Thymus (tissue), 11 donors: ENCODE measurements at regions not wholly inside any gene's neighbourhood (a gene's known extent, or its start where the extent isn't known, plus 50 kb on each side); places are given as distances from the start of the nearest gene placed in this dataset.

Source experiments
- DNase-seq, 9 donors: peaks; one replicate each; pipeline ENCODE4 v3.0.0-alpha.2; 2013; ENCODE audit warnings: low spot score in 9 of 9, low read depth in 6 of 9, missing footprints in 1 of 9
- H3K27ac ChIP-seq, 2 donors: one replicate each; pipeline ENCODE4 v1.5.1; 2013; ENCODE audit warnings: control low read depth in 1 of 2, low read depth in 1 of 2, low read length in 1 of 2, mild to moderate bottlenecking in 1 of 2, moderate library complexity in 1 of 2
- H3K27me3 ChIP-seq, 2 donors: one replicate each; pipeline ENCODE4 v1.5.1; 2013; ENCODE audit warnings: low read length in 1 of 2; ENCODE audit not compliant: control insufficient read depth in 2 of 2, insufficient read depth in 1 of 2
- H3K36me3 ChIP-seq, 2 donors: one replicate each; pipeline ENCODE4 v1.5.1; 2013; ENCODE audit warnings: low read length in 1 of 2, mild to moderate bottlenecking in 1 of 2, moderate library complexity in 1 of 2; ENCODE audit not compliant: control insufficient read depth in 2 of 2, insufficient read depth in 2 of 2
- H3K4me1 ChIP-seq, 2 donors: one replicate each; pipeline ENCODE4 v1.5.1; 2013; ENCODE audit warnings: low read length in 2 of 2; ENCODE audit not compliant: control insufficient read depth in 2 of 2, insufficient read depth in 2 of 2
- H3K4me3 ChIP-seq, 2 donors: one replicate each; pipeline ENCODE4 v1.5.1; 2013; ENCODE audit warnings: low read length in 2 of 2, control low read depth in 1 of 2, mild to moderate bottlenecking in 1 of 2
- H3K9me3 ChIP-seq, 2 donors: one replicate each; pipeline ENCODE4 v1.5.1; 2013; ENCODE audit warnings: low read length in 1 of 2, mild to moderate bottlenecking in 1 of 2; ENCODE audit not compliant: control insufficient read depth in 2 of 2, insufficient read depth in 1 of 2
- WGBS: extraction: QIAGEN DNeasy Blood & Tissue Kit; methylation state at CpG from one replicate; pipeline ENCODE4 v1.1.7; 2013; 5-methylcytosine and 5-hydroxymethylcytosine counted together
- donor health status: healthy.

DNA sequence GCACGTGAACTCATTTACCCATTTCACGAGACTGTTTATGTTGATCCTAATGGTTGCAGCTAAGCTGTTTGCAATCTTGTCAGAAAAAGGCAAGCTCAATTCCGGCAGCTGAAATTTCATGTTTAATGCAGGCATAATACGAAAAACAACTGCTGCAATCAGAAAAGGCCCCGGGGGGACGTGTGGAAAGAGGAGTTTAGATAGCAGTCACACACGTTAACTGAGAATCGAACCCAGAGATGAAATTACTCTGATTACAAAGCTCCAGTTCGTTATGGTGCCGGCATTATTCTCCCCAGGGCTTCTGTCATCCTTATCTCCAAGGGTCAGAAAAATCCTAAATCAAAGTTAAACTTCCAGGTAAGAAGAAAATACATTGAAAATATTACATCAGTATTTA is 79.9 kb upstream of the MYT1L start:
- no peak for DNase-seq
- no peaks in the 10 kb centered on the region for H3K27me3 ChIP-seq
- 91% methylated on average over 10 of the region's 10 CpGs for WGBS
- no peak overlapping the region for H3K27ac ChIP-seq
- no peak overlapping the region for H3K4me3 ChIP-seq
- no peaks in the 10 kb centered on the region for H3K9me3 ChIP-seq
- H3K36me3 ChIP-seq = no peaks in the 10 kb centered on the region
- no peaks in the 10 kb centered on the region for H3K4me1 ChIP-seq

DNA sequence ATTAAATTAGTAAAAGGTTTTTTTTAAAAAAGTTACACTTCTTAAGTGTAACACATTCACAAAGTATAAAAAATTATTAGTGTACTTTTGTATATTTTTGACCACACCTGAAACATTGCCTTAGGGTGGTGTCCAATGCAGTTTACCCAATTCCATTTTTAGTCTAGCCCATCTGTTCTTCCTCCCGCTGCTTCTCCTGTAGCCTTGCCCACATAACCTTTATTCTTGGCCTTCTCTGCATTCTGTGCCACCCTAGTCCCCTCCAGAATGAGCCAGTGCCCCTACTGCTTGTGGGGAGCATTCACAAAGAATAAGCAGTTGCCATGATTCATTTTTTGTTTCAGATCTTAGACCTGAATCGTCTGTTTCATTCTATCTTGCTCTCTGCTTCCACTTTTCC is 78.4 kb upstream of the MYT1L start:
- Histone ChIP-seq H3K27ac (no peak overlapping the region), H3K9me3 (no peaks in the 10 kb centered on the region), H3K36me3 (no peaks in the 10 kb centered on the region), H3K4me1 (no peaks in the 10 kb centered on the region), H3K4me3 (no peak overlapping the region), H3K27me3 (no peaks in the 10 kb centered on the region)
- 87% methylated on average over 2 of the region's 2 CpGs for WGBS
- no peak for DNase-seq

DNA sequence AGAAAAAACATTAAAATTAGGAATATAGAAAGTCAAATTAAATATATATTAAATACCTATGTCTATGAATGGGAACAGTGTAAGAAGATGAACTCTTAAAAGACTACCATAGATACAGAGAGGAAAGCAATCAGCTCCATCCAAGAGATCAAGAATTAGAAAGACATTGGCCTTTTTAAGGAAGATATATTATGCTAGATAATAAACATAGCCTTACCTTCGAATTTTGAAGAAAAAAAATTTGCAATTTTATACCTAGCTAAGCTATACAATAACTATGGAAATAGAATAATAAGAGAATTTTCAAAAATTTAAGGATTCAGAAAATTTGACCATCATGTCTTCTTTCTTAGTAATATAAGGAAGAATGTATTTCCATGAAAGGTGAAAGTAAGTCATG is 74.7 kb upstream of the MYT1L start:
- H3K36me3 ChIP-seq = no peaks in the 10 kb centered on the region
- H3K4me3 ChIP-seq = no peak overlapping the region
- WGBS = 89% methylated on average over 1 of the region's 1 CpG
- no peaks in the 10 kb centered on the region for H3K9me3 ChIP-seq
- no peaks in the 10 kb centered on the region for H3K4me1 ChIP-seq
- DNase-seq = no peak
- H3K27me3 ChIP-seq = no peaks in the 10 kb centered on the region
- H3K27ac ChIP-seq = no peak overlapping the region

DNA sequence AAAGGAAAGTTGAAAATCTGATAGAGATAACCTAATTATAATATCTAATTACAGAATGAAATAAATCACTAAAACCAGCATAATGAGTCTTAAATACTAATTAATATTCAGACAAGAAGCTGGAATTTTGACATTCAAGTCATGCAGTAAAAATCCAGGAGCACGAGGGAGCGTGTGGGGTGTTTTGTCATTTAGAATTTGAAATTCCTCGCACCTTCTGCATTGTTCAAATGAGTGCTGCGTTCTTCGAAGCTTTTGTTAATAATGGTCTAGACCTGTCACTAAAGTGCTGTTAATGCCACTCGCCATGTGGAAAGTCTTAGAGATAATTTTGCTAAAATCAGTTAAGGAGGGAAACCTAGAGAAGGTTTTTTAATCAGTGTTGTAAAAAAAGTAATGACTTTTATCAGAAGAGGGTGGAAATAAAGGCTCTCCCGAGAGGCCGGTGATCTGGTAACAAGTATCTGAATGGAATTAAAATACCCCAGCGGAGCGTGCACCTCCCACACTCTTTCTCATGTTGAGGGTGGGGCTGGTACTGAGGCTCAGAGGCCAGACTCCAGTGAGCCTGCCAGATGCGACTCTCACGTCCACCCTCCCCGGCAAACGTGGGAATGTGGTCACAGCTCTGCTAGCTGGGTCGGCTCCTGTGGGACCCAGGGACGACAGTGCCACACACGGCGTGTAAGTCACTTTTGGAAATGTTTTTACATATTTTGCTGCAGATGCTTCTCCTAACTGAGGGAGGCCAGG is 69.4 kb upstream of the MYT1L start:
- H3K27me3 ChIP-seq = no peaks in the 10 kb centered on the region
- DNase-seq = no peak
- no peaks in the 10 kb centered on the region for H3K4me1 ChIP-seq
- no peak overlapping the region for H3K27ac ChIP-seq
- no peaks in the 10 kb centered on the region for H3K9me3 ChIP-seq
- H3K36me3 ChIP-seq = no peaks in the 10 kb centered on the region
- no peak overlapping the region for H3K4me3 ChIP-seq
- WGBS = 95% methylated on average over 18 of the region's 18 CpGs

DNA sequence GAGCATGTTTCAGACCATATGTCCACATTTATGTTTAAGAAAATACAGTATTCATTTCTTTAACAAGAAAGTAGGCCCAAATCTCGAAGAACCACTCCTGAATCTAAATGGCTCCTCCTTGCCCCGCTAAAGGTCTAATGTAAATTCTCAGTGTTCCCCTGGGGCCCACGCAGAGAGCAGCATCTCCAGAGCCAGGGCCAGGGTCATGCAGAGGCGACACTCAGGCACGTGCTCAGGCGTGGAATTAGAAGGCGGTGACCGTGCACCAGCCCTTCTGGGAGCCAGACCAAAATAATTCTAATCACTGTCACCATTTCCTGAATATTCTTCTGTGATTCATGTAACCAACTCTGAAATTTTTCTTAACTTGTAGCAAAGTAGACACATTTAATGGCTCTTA is 68.3 kb upstream of the MYT1L start:
- Histone ChIP-seq H3K27me3 (no peaks in the 10 kb centered on the region), H3K4me1 (no peaks in the 10 kb centered on the region), H3K9me3 (no peaks in the 10 kb centered on the region), H3K36me3 (no peaks in the 10 kb centered on the region), H3K27ac (no peak overlapping the region), H3K4me3 (no peak overlapping the region)
- DNase-seq = no peak
- 92% methylated on average over 8 of the region's 8 CpGs for WGBS

DNA sequence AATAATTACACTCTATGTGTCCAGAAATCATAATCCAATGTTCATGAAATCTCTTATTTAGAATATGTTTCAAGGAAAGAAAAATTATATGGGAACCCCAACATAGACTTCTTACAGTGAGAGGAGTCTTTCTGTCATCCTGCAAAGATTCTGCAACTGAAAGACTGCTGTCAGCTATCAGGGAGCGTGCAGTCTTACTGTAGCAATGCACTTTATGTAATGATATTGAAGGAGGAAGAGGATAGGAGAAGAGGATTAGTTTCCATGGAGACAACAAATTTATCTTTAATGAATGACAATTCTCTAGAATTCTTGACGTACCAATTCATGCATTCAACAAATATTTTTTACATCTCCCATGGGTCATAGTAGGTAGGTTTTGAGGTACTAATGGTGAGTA is 61.3 kb upstream of the MYT1L start:
- Histone ChIP-seq H3K27ac (no peak overlapping the region), H3K36me3 (no peaks in the 10 kb centered on the region), H3K4me1 (no peaks in the 10 kb centered on the region), H3K4me3 (no peak overlapping the region), H3K27me3 (no peaks in the 10 kb centered on the region), H3K9me3 (no peaks in the 10 kb centered on the region)
- 95% methylated on average over 2 of the region's 2 CpGs for WGBS
- no peak for DNase-seq

DNA sequence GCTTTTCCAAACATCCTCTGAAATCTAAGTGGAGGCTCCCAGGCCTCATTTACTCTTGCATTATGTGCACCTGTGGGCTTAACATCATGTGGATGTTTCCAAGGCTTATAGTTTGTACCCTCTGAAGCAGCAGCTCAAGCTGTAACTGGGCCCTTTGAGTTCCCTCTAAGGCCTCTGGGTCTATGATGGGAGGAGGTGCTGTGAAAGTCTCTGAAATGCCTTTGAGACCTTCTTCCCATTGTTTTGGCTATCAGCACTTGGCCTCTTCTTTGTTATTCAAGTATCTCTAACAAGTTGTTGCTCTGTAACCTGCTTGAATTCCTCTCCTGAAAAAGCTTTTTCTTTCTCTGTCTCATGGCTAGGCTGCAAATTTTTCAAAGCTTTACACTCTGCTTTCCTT is 58.1 kb upstream of the MYT1L start:
- H3K9me3 ChIP-seq = no peaks in the 10 kb centered on the region
- no peak overlapping the region for H3K27ac ChIP-seq
- H3K36me3 ChIP-seq = no peaks in the 10 kb centered on the region

More for the DNA sequence above, 58.1 kb upstream of the MYT1L start:
- H3K4me1 ChIP-seq = no peaks in the 10 kb centered on the region
- DNase-seq = no peak
- no peak overlapping the region for H3K4me3 ChIP-seq
- no peaks in the 10 kb centered on the region for H3K27me3 ChIP-seq
